NCI-H774 (cell line): ENCODE measurements at regions not wholly inside any gene's neighbourhood (a gene's known extent, or its start where the extent isn't known, plus 50 kb on each side); places are given as distances from the start of the nearest gene placed in this dataset.
"Not testable (repeated sequence)": the region's sequence is repeated elsewhere in the genome, so short reads cannot be mapped to it uniquely, and the experiment has no call there.

Experiments
- DNase-seq: peaks from one replicate; lab custom pipeline; 2025; lab: John Stamatoyannopoulos, UW

- DNase-seq = no peak
These were observed 164.8 kb upstream of the WWC1 start for GRCh38 chr5:168126606-168127005.

- DNase-seq = no peak
These were observed 163.3 kb upstream of the WWC1 start for GRCh38 chr5:168128111-168128510.

- DNase-seq = no peak
These were observed 162.9 kb upstream of the WWC1 start for GRCh38 chr5:168128557-168128956.

GRCh38 chr5:168131519-168131918 is 159.9 kb upstream of the WWC1 start:
- no peak for DNase-seq

GRCh38 chr5:168132241-168132641 is 159.2 kb upstream of the WWC1 start:
- no peak for DNase-seq

- no peak for DNase-seq
These were observed 155.5 kb upstream of the WWC1 start for GRCh38 chr5:168135897-168136296.

- DNase-seq = no peak
These were observed 155.1 kb upstream of the WWC1 start for GRCh38 chr5:168136340-168136739.

GRCh38 chr5:168137265-168137664 is 154.2 kb upstream of the WWC1 start:
- DNase-seq = no peak

- DNase-seq = no peak
These were observed 151.2 kb upstream of the WWC1 start for GRCh38 chr5:168140241-168140640.

- DNase-seq = no peak
These were observed 149.0 kb upstream of the WWC1 start for GRCh38 chr5:168142402-168142801.

- not testable (repeated sequence) for DNase-seq
These were observed 147.9 kb upstream of the WWC1 start for GRCh38 chr5:168143521-168143920.

GRCh38 chr5:168147106-168147505 is 144.3 kb upstream of the WWC1 start:
- DNase-seq = no peak

- DNase-seq = no peak
These were observed 143.7 kb upstream of the WWC1 start for GRCh38 chr5:168147568-168148360.

- no peak for DNase-seq
These were observed 140.4 kb upstream of the WWC1 start for GRCh38 chr5:168151041-168151440.

- no peak for DNase-seq
These were observed 138.8 kb upstream of the WWC1 start for GRCh38 chr5:168152660-168153059.

- no peak for DNase-seq
These were observed 138.1 kb upstream of the WWC1 start for GRCh38 chr5:168153263-168153875.

- DNase-seq = no peak
These were observed 137.6 kb upstream of the WWC1 start for GRCh38 chr5:168153876-168154270.

GRCh38 chr5:168155585-168155984 is 135.9 kb upstream of the WWC1 start:
- DNase-seq = no peak

- DNase-seq = no peak
These were observed 135.3 kb upstream of the WWC1 start for GRCh38 chr5:168156170-168156569.

- no peak for DNase-seq
These were observed 134.3 kb upstream of the WWC1 start for GRCh38 chr5:168157141-168157540.

GRCh38 chr5:168159425-168159824 is 132.0 kb upstream of the WWC1 start:
- DNase-seq = peak; percentile 89

GRCh38 chr5:168162464-168162863 is 129.0 kb upstream of the WWC1 start:
- peak; percentile 67 for DNase-seq

- peak; percentile 33 for DNase-seq
These were observed 127.5 kb upstream of the WWC1 start for GRCh38 chr5:168163966-168164365.
